ENCODE measurements at regions not wholly inside any gene's neighbourhood (a gene's known extent, or its start where the extent isn't known, plus 50 kb on each side); places are given as distances from the start of the nearest gene placed in this dataset.

GRCh38 chr9:106404137-106404536 lies 458.8 kb upstream of the ZNF462 start:
- TF ChIP-seq CTCF (conservative IDR thresholded peaks at IDR 0.05; ENCODE audit: low read length) (no peak), EZH2phosphoT487 (IDR thresholded peaks at IDR 0.05; ENCODE audit: borderline replicate concordance) (no peak)

Measured in Loucy (cell line).